NCI-H187 (cell line): ENCODE measurements at regions not wholly inside any gene's neighbourhood (a gene's known extent, or its start where the extent isn't known, plus 50 kb on each side); places are given as distances from the start of the nearest gene placed in this dataset.

Experiments used
- DNase-seq, 2 experiments: peaks; one replicate each; lab custom pipeline; 2025; lab: John Stamatoyannopoulos, UW

GRCh38 chr7:136256491-136256890 lies 279.3 kb upstream of the MTPN start:
- no peak for DNase-seq

GRCh38 chr7:136254148-136254547 lies 277.0 kb upstream of the MTPN start:
- no peak for DNase-seq

- DNase-seq: no peak
Measured at GRCh38 chr7:136251826-136252225, 274.7 kb upstream of the MTPN start.

- no peak for DNase-seq
Measured at GRCh38 chr7:136247211-136247610, 270.1 kb upstream of the MTPN start.

GRCh38 chr7:136245327-136246004 lies 268.3 kb upstream of the MTPN start:
- no peak for DNase-seq

- no peak for DNase-seq
Measured at GRCh38 chr7:136234040-136234439, 256.9 kb upstream of the MTPN start.

- no peak for DNase-seq
Measured at GRCh38 chr7:136230210-136230609, 253.1 kb upstream of the MTPN start.

- no peak for DNase-seq
Measured at GRCh38 chr7:136229790-136230189, 252.6 kb upstream of the MTPN start.

- DNase-seq: no peak
Measured at GRCh38 chr7:136228171-136228570, 251.0 kb upstream of the MTPN start.

- no peak for DNase-seq
Measured at GRCh38 chr7:136214356-136214755, 237.2 kb upstream of the MTPN start.

- DNase-seq: no peak
Measured at GRCh38 chr7:136213012-136213411, 235.9 kb upstream of the MTPN start.

GRCh38 chr7:136210664-136211063 lies 233.5 kb upstream of the MTPN start:
- DNase-seq: no peak

GRCh38 chr7:136210079-136210478 lies 232.9 kb upstream of the MTPN start:
- DNase-seq: no peak

GRCh38 chr7:136205956-136206355 lies 228.8 kb upstream of the MTPN start:
- no peak for DNase-seq

GRCh38 chr7:136198168-136198567 lies 221.0 kb upstream of the MTPN start:
- no peak for DNase-seq

- no peak for DNase-seq
Measured at GRCh38 chr7:136194878-136195277, 217.7 kb upstream of the MTPN start.

GRCh38 chr7:136193940-136194339 lies 216.8 kb upstream of the MTPN start:
- DNase-seq: no peak

GRCh38 chr7:136189506-136189998 lies 212.4 kb upstream of the MTPN start:
- no peak for DNase-seq

GRCh38 chr7:136186281-136186680 lies 209.1 kb upstream of the MTPN start:
- DNase-seq: no peak

- DNase-seq: no peak
Measured at GRCh38 chr7:136184719-136185118, 207.6 kb upstream of the MTPN start.

GRCh38 chr7:136183981-136184380 lies 206.8 kb upstream of the MTPN start:
- no peak for DNase-seq

- DNase-seq: no peak
Measured at GRCh38 chr7:136180984-136181383, 203.8 kb upstream of the MTPN start.

- no peak for DNase-seq
Measured at GRCh38 chr7:136179851-136180721, 202.9 kb upstream of the MTPN start.
